Natural killer cell treated with Interleukin-12 subunit alpha and Interleukin-12 subunit beta and Interleukin-15 and Interleukin-18, amount 100 ng/mL, for 72 hours (primary cell): ENCODE measurements at regions not wholly inside any gene's neighbourhood (a gene's known extent, or its start where the extent isn't known, plus 50 kb on each side); places are given as distances from the start of the nearest gene placed in this dataset.

Experiments
- ATAC-seq, 2 donors: fragments of 150-1000 bp; cut with Tn5 transposase in 1 of 2; sonication (Bioruptor Pico), chemical (Tn5 transposase) in 1 of 2; 2 replicates each; pipeline ENCODE4 v1.10.0; 2021
- DNase-seq: peaks from one replicate; pipeline ENCODE4 v3.0.0; 2022; ENCODE audit warnings: low spot score
- H3K27ac Mint-ChIP-seq, 2 donors: 1 replicate in 1 of 2; 2 replicates in 1 of 2; pipeline ENCODE4 v1.8.0; 2022; ENCODE audit warnings: mixed read lengths in 2 of 2, mild to moderate bottlenecking in 1 of 2, moderate library complexity in 1 of 2
- H3K27me3 Mint-ChIP-seq, 2 donors: 1 replicate in 1 of 2; 2 replicates in 1 of 2; pipeline ENCODE4 v1.8.0; 2022; ENCODE audit warnings: mixed read lengths in 2 of 2
- H3K36me3 Mint-ChIP-seq: one replicate; pipeline ENCODE4 v1.8.0; 2022; ENCODE audit warnings: mixed read lengths
- H3K4me1 Mint-ChIP-seq, 2 donors: 1 replicate in 1 of 2; 2 replicates in 1 of 2; pipeline ENCODE4 v1.8.0; 2022; ENCODE audit warnings: low read depth in 2 of 2, mixed read lengths in 2 of 2, mild to moderate bottlenecking in 1 of 2
- H3K4me3 Mint-ChIP-seq: one replicate; pipeline ENCODE4 v1.8.0; 2022; ENCODE audit warnings: mixed read lengths
- H3K9me3 Mint-ChIP-seq: 2 replicates; pipeline ENCODE4 v1.8.0; 2022; ENCODE audit warnings: mixed read lengths

- H3K4me3 Mint-ChIP-seq, result no peak overlapping the region
- H3K4me1 Mint-ChIP-seq, result peaks cover 11 to 14% of the 10 kb centered on the region in 2 donors
- H3K27ac Mint-ChIP-seq, result no peak overlapping the region
- H3K9me3 Mint-ChIP-seq, result no peaks in the 10 kb centered on the region
- ATAC-seq, result no peak
- H3K27me3 Mint-ChIP-seq, result peaks cover 28 to 34% of the 10 kb centered on the region in 2 donors
- no peaks in the 10 kb centered on the region for H3K36me3 Mint-ChIP-seq
- no peak for DNase-seq
Measured at GRCh38 chr9:117775591-117775990, 71.4 kb downstream of the TLR4 start.

DNA sequence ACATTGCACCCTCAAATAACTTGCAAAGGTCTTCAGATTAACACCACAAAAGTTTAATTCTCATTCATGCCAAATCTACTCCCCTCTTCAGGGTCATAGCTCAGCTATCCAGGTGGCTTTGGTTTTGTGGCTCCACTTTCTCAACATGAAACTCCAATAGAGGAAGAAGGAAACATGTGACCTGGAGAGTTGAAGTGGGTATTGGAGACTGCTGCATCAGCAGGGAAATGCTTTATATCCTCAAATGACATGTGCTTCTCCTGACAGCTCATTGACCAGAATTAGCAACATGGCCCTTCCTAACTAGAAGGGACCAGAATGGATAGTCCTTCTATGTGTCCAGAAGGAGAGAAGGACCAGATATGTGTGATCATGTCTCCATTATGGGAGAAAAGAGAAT lies 73.6 kb downstream of the TLR4 start:
- no peak overlapping the region for H3K4me3 Mint-ChIP-seq
- ATAC-seq (no peak), DNase-seq (no peak)
- no peaks in the 10 kb centered on the region for H3K36me3 Mint-ChIP-seq
- H3K27ac Mint-ChIP-seq, result no peak overlapping the region
- H3K27me3 Mint-ChIP-seq, result peaks cover 28 to 29% of the 10 kb centered on the region in 2 donors
- peaks cover 15 to 22% of the 10 kb centered on the region in 2 donors for H3K4me1 Mint-ChIP-seq
- H3K9me3 Mint-ChIP-seq, result no peaks in the 10 kb centered on the region

DNA sequence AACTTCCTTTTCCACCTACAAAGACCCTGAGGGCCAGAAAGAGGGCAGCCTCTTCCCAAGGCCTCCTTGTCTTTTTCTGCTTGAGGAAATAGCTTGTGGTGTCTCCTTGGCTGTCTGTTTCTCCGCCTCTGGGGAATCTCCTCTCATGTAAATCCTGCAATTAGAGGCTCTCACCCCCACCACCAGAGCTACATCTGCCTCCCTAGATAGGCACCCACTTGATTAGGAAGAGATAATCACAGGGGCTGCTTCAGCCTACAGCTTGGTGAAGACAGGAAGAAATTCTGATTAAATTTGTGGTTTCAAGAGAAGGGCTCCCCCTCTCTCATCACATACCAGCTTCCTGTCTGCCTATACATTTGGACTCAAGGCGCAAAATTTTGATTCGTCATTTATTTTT lies 75.6 kb downstream of the TLR4 start:
- ATAC-seq (no peak), DNase-seq (no peak)
- Mint-ChIP-seq H3K36me3 (no peaks in the 10 kb centered on the region), H3K27ac (peak overlapping the region in 1 of 2 donors; percentile 17), H3K4me1 (peaks cover 15 to 19% of the 10 kb centered on the region in 2 donors), H3K9me3 (no peaks in the 10 kb centered on the region), H3K27me3 (peaks cover 13 to 19% of the 10 kb centered on the region in 2 donors), H3K4me3 (no peak overlapping the region)

DNA sequence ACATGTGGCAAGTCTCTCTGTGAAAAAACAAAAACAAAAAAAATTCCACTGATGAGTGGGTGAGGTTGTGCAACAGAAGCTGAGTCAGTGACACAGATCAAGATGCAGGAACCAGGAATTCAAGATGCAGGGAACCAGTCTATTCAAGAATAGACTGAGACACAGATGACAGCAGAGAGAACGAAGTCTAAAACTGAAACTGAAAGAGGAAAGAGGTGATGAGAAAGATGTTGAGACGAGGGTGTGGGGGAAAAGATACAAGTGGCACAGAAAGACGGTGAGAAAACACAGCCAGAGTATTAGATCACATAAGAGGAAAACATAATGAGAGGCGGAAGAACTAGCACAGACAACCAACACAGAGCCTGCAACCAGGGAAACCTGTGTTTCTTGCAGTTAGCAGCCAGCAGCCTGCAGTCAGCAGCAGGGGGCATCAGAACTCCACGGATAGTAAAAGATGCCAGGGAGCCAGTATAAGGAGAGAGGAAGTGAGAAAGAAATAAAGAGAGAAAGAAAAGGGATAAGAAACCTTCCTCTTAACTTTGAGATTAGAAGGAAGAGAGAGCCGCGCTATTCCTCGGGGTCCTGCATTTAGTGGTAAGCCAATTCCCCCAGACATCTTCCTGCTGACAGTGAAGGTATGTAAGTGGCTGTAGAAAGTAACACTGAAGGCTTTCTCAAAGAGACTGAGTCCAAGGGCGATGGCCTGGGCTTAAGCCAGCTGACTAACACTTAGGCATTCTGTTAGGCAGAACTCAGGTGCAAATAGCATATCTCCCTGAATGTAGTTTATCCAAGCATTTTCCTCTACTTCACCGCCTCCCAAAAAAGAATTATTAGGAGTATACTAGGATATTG lies 79.0 kb downstream of the TLR4 start:
- H3K27me3 Mint-ChIP-seq, result peaks cover 0 to 6% of the 10 kb centered on the region in 2 donors

DNA sequence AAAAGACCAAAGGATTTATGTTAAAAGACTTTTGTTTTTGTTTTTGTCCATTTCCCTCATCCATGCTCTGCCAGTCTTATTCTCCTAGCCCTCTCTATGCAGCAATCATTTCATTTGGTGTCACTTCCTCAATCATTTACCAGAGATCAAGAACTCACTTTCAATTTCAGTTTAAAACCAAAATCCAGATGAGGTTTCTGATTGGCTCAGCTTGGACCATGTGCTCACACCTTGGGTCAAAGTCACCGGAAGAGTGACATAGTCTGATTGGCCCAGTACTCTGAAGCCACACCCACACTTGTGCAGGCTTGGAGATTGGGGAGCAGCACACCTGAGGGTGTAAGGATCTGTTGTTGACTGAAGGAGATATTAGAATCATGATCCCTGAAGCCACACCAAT lies 79.6 kb downstream of the TLR4 start:
- DNase-seq, result no peak
- H3K27me3 Mint-ChIP-seq, result peaks cover 0 to 8% of the 10 kb centered on the region in 2 donors
- no peaks in the 10 kb centered on the region for H3K36me3 Mint-ChIP-seq
- peak; percentile 74 to 78 for ATAC-seq
- no peaks in the 10 kb centered on the region for H3K9me3 Mint-ChIP-seq
- no peak overlapping the region for H3K4me3 Mint-ChIP-seq
- H3K27ac Mint-ChIP-seq, result no peak overlapping the region
- peaks cover 21 to 24% of the 10 kb centered on the region in 2 donors for H3K4me1 Mint-ChIP-seq

More for the DNA sequence above, 79.0 kb downstream of the TLR4 start:
- Mint-ChIP-seq H3K4me3 (no peak overlapping the region), H3K27ac (no peak overlapping the region), H3K36me3 (no peaks in the 10 kb centered on the region), H3K9me3 (no peaks in the 10 kb centered on the region), H3K4me1 (peaks cover 22 to 24% of the 10 kb centered on the region in 2 donors)
- ATAC-seq, result peak; percentile 88 to 92
- peak; percentile 73 for DNase-seq

DNA sequence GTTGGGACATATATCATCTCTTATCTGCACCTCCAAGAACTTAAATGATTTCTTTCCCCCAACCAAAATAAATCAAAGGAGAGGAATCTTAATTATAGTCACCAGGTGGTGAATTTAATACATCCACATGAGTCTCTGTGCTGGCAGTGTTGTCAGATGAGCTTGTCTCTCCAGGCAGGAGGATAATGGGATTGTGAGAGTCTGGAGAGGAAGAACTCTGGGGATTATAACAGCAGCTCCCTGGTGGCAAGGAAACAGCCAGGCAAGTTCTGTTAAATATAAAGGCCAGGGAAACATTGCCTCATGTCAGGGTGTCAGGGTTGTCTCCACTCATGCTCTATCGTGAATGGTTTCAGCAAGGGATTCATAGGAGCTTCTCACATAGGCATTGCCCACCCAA lies 80.8 kb downstream of the TLR4 start:
- ATAC-seq, result no peak
- Mint-ChIP-seq H3K27me3 (peaks cover 0 to 8% of the 10 kb centered on the region in 2 donors), H3K36me3 (no peaks in the 10 kb centered on the region)

GRCh38 chr9:117787746-117788145 lies 83.5 kb downstream of the TLR4 start:
- no peaks in the 10 kb centered on the region for H3K36me3 Mint-ChIP-seq
- DNase-seq, result no peak
- no peaks in the 10 kb centered on the region for H3K9me3 Mint-ChIP-seq
- H3K4me3 Mint-ChIP-seq, result peak overlapping the region; percentile 12
- H3K27ac Mint-ChIP-seq, result peak overlapping the region; percentile 30 to 40
- peaks cover 5 to 7% of the 10 kb centered on the region in 2 donors for H3K4me1 Mint-ChIP-seq
- no peak for ATAC-seq
- H3K27me3 Mint-ChIP-seq, result peaks cover 0 to 4% of the 10 kb centered on the region in 2 donors

More for the DNA sequence above, 80.8 kb downstream of the TLR4 start:
- H3K4me1 Mint-ChIP-seq, result peaks cover 13 to 14% of the 10 kb centered on the region in 2 donors
- DNase-seq, result no peak
- H3K9me3 Mint-ChIP-seq, result no peaks in the 10 kb centered on the region
- H3K27ac Mint-ChIP-seq, result no peak overlapping the region
- no peak overlapping the region for H3K4me3 Mint-ChIP-seq

GRCh38 chr9:117795271-117795670 lies 91.1 kb downstream of the TLR4 start:
- DNase-seq (no peak), ATAC-seq (no peak)
- Mint-ChIP-seq H3K27me3 (peaks cover 26 to 33% of the 10 kb centered on the region in 2 donors), H3K4me1 (peaks cover 0 to 3% of the 10 kb centered on the region in 2 donors), H3K4me3 (no peak overlapping the region), H3K9me3 (peaks cover 7% of the 10 kb centered on the region), H3K36me3 (no peaks in the 10 kb centered on the region), H3K27ac (no peak overlapping the region)

- Mint-ChIP-seq H3K9me3 (peaks cover 8% of the 10 kb centered on the region), H3K36me3 (no peaks in the 10 kb centered on the region), H3K27ac (no peak overlapping the region), H3K4me1 (peaks cover 0 to 3% of the 10 kb centered on the region in 2 donors), H3K4me3 (no peak overlapping the region), H3K27me3 (peaks cover 29 to 46% of the 10 kb centered on the region in 2 donors)
- no peak for DNase-seq
- no peak for ATAC-seq
Measured at GRCh38 chr9:117796681-117797080, 92.5 kb downstream of the TLR4 start.

DNA sequence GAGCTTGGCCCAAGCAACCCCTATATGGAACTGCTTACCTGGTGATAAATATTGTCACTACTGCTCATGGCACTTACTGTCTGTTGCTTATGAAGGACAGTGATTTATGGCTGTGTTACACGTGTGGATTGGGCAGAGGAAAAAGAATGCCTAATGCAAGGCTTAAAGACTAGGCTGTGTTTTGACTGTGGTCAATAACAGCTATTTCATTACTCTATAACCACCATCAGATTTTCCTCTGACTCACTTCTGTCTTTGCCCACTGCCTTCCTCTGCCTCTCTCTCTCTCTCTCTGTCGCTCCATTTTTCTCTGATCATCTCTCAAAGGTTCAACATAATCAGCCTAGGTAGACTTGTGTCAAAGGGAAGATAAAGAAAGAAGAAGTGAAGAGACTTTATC lies 96.2 kb downstream of the TLR4 start:
- H3K27me3 Mint-ChIP-seq, result peaks cover 35 to 57% of the 10 kb centered on the region in 2 donors
- no peak for DNase-seq
- no peak overlapping the region for H3K27ac Mint-ChIP-seq
- peaks cover 0 to 3% of the 10 kb centered on the region in 2 donors for H3K4me1 Mint-ChIP-seq
- H3K36me3 Mint-ChIP-seq, result no peaks in the 10 kb centered on the region
- no peak overlapping the region for H3K4me3 Mint-ChIP-seq
- ATAC-seq, result no peak
- H3K9me3 Mint-ChIP-seq, result peaks cover 11% of the 10 kb centered on the region

- no peaks in the 10 kb centered on the region for H3K36me3 Mint-ChIP-seq
- no peak overlapping the region for H3K4me3 Mint-ChIP-seq
- H3K27me3 Mint-ChIP-seq, result peaks cover 28 to 59% of the 10 kb centered on the region in 2 donors
- ATAC-seq (no peak), DNase-seq (no peak)
- H3K9me3 Mint-ChIP-seq, result no peaks in the 10 kb centered on the region
- peaks cover 4 to 5% of the 10 kb centered on the region in 2 donors for H3K4me1 Mint-ChIP-seq
- no peak overlapping the region for H3K27ac Mint-ChIP-seq
Measured at GRCh38 chr9:117809751-117810150, 105.5 kb downstream of the TLR4 start.

- H3K27me3 Mint-ChIP-seq, result peaks cover 23 to 38% of the 10 kb centered on the region in 2 donors
- peak overlapping the region; percentile 40 for H3K4me3 Mint-ChIP-seq
- no peaks in the 10 kb centered on the region for H3K36me3 Mint-ChIP-seq
- DNase-seq, result no peak
- peaks cover 16% of the 10 kb centered on the region in 2 donors for H3K4me1 Mint-ChIP-seq
- H3K9me3 Mint-ChIP-seq, result peaks cover 5% of the 10 kb centered on the region
- H3K27ac Mint-ChIP-seq, result peak overlapping the region; percentile 7 to 92
- peak; percentile 69 to 86 for ATAC-seq
Measured at GRCh38 chr9:117815315-117815714, 111.1 kb downstream of the TLR4 start.

DNA sequence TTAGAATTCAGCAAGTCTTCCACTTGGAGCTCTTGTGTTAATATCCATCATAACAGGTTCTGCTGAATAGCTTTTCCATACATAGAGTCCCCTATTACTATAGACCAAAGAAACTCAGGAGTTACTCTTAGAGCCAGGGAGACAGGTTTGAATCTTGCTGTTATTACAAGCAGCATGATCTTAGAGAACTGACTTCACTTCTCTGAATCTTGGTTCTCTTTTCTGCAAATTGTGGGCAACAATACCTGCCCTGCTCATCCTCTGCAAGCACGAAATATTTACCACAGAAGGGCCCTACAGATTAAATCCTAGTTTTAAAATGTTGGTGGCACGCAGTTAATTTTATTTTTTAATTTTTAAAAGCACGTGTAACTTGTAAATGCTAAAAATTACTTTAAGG lies 111.7 kb downstream of the TLR4 start:
- peak overlapping the region; percentile 40 for H3K4me3 Mint-ChIP-seq
- peaks cover 23 to 38% of the 10 kb centered on the region in 2 donors for H3K27me3 Mint-ChIP-seq
- ATAC-seq, result no peak
- peaks cover 5% of the 10 kb centered on the region for H3K9me3 Mint-ChIP-seq
- peaks cover 16% of the 10 kb centered on the region in 2 donors for H3K4me1 Mint-ChIP-seq
- H3K36me3 Mint-ChIP-seq, result peaks cover 6% of the 10 kb centered on the region
- DNase-seq, result no peak
- H3K27ac Mint-ChIP-seq, result peak overlapping the region; percentile 7 to 92

GRCh38 chr9:117821954-117822353 lies 117.8 kb downstream of the TLR4 start:
- DNase-seq, result no peak
- H3K36me3 Mint-ChIP-seq, result peaks cover 22% of the 10 kb centered on the region
- H3K27ac Mint-ChIP-seq, result no peak overlapping the region
- peaks cover 21 to 34% of the 10 kb centered on the region in 2 donors for H3K4me1 Mint-ChIP-seq
- H3K9me3 Mint-ChIP-seq, result peaks cover 9% of the 10 kb centered on the region
- peaks cover 43 to 59% of the 10 kb centered on the region in 2 donors for H3K27me3 Mint-ChIP-seq
- no peak for ATAC-seq
- H3K4me3 Mint-ChIP-seq, result no peak overlapping the region
